GM12878 (cell line): ENCODE measurements at regions not wholly inside any gene's neighbourhood (a gene's known extent, or its start where the extent isn't known, plus 50 kb on each side); places are given as distances from the start of the nearest gene placed in this dataset.

Source experiments
- ATAC-seq: fragments of 200-7000 bp; cut with Tn5 transposase; 3 replicates; pipeline ENCODE4 v1.9.1; 2020; ENCODE audit warnings: mild to moderate bottlenecking, moderate library complexity
- BruUV-seq: library from RNA; stranded (reverse); fragments of 400-500 nt; replicated peaks from 2 replicates; lab custom pipeline; 2021; lab: Mats Ljungman, UMichigan
- CTCF ChIA-PET: fragments of 300-600 bp; sonication (Branson Sonifier 250); formaldehyde crosslinking; extraction: SDS; loops from one replicate; lab custom pipeline; 2021; ENCODE audit warnings: inconsistent platforms; lab: Yijun Ruan, JAX
- POLR2A ChIA-PET: fragments of 350-600 bp; formaldehyde crosslinking; extraction: SDS; loops from one replicate; lab custom pipeline; 2021; ENCODE audit warnings: inconsistent platforms; lab: Charles Lee
- RAD21 ChIA-PET: fragments of 300-600 bp; sonication (Branson Sonifier 250); formaldehyde crosslinking; loops from one replicate; lab custom pipeline; 2023; ENCODE audit warnings: antibody characterized with exemption; ENCODE audit not compliant: unreplicated experiment; lab: Charles Lee
- SMC1A ChIA-PET: fragments of 300-600 bp; sonication (Branson Sonifier 250); formaldehyde crosslinking; loops from one replicate; lab custom pipeline; 2023; ENCODE audit not compliant: unreplicated experiment, uncharacterized antibody; lab: Charles Lee
- DNase-seq: peaks from one replicate; pipeline ENCODE4 v3.0.0-alpha.2; 2011; ENCODE audit warnings: low read depth, low spot score
- FAIRE-seq: peaks from 3 replicates; lab custom pipeline; 2011; peaks lifted over from hg19 to GRCh38; lab: Jason Lieb, UNC
- H2AFZ ChIP-seq: 2 replicates; pipeline ENCODE4 v1.6.0; 2011; ENCODE audit warnings: low read depth, low read length, control low read depth; ENCODE audit not compliant: control insufficient read depth
- H3K27ac ChIP-seq: 2 replicates; pipeline ENCODE4 v1.5.1; 2011; ENCODE audit warnings: control low read depth; ENCODE audit not compliant: control insufficient read depth, insufficient read depth
- H3K27me3 ChIP-seq, 2 experiments: replicated peaks in 1 of 2; 2 replicates each; pipeline versions ENCODE4 v1.6.0 to v1.6.1; 2011; ENCODE audit warnings: low read length in 1 of 2; ENCODE audit not compliant: control insufficient read depth in 2 of 2, insufficient read depth in 2 of 2
- H3K36me3 ChIP-seq, 2 experiments: 2 replicates each; pipeline ENCODE4 v1.5.1; 2011; ENCODE audit warnings: low read length in 1 of 2; ENCODE audit not compliant: control insufficient read depth in 2 of 2, insufficient read depth in 2 of 2
- H3K4me1 ChIP-seq: 2 replicates; pipeline ENCODE4 v1.6.1; 2011; ENCODE audit warnings: mild to moderate bottlenecking, low read length, moderate library complexity, mixed read lengths; ENCODE audit not compliant: control insufficient read depth, insufficient read depth
- H3K4me2 ChIP-seq: 2 replicates; pipeline ENCODE4 v1.6.0; 2011; ENCODE audit warnings: control low read depth; ENCODE audit not compliant: control insufficient read depth, insufficient read depth
- H3K4me3 ChIP-seq: fragments of 200-600 bp; sonication (generic); 2 replicates; pipeline ENCODE4 v1.5.1; 2016
- H3K79me2 ChIP-seq: 2 replicates; pipeline ENCODE4 v1.6.0; 2011; ENCODE audit warnings: low read length; ENCODE audit not compliant: control insufficient read depth, insufficient read depth
- H3K9ac ChIP-seq: 2 replicates; pipeline ENCODE4 v1.8.0; 2011; ENCODE audit warnings: low read length, control low read depth, mixed read lengths; ENCODE audit not compliant: control insufficient read depth, insufficient read depth
- H3K9me3 ChIP-seq: replicated peaks from 3 replicates; pipeline ENCODE4 v1.5.1; 2011; ENCODE audit warnings: mild to moderate bottlenecking, low read length; ENCODE audit not compliant: control insufficient read depth, insufficient read depth
- H4K20me1 ChIP-seq: 2 replicates; pipeline ENCODE4 v1.6.0; 2011; ENCODE audit not compliant: control insufficient read depth, insufficient read depth
- BCLAF1 ChIP-seq: fragments of 450-650 bp; IDR thresholded peaks from 2 replicates; pipeline ENCODE4 v1.6.1; 2017; ENCODE audit warnings: antibody characterized with exemption, mild to moderate bottlenecking, moderate library complexity
- CREB1 ChIP-seq: IDR thresholded peaks from 2 replicates; pipeline ENCODE4 v1.6.1; 2012; ENCODE audit warnings: low read depth, mild to moderate bottlenecking, inconsistent platforms
- EZH2 ChIP-seq: IDR thresholded peaks from 2 replicates; pipeline ENCODE4 v1.6.1; 2012; ENCODE audit warnings: low read depth, mild to moderate bottlenecking, control low read depth, inconsistent platforms, low read length, borderline replicate concordance; ENCODE audit not compliant: control insufficient read depth
- FOXK2 ChIP-seq: fragments of 450-650 bp; IDR thresholded peaks from 2 replicates; pipeline ENCODE4 v1.6.1; 2017; ENCODE audit warnings: mild to moderate bottlenecking, moderate library complexity
- IRF5 ChIP-seq: fragments of 450-650 bp; IDR thresholded peaks from 2 replicates; pipeline ENCODE4 v1.6.1; 2017; ENCODE audit warnings: borderline replicate concordance
- JUND ChIP-seq: IDR thresholded peaks from 2 replicates; pipeline ENCODE4 v1.6.1; 2012; ENCODE audit warnings: low read depth, mild to moderate bottlenecking, low read length, improper control_type of control experiment, moderate library complexity
- MTA3 ChIP-seq: IDR thresholded peaks from 2 replicates; pipeline ENCODE4 v1.6.1; 2012; ENCODE audit warnings: low read length, inconsistent platforms, borderline replicate concordance
- SUPT20H ChIP-seq: IDR thresholded peaks from 2 replicates; pipeline ENCODE4 v1.6.1; 2011; ENCODE audit warnings: low read depth, mild to moderate bottlenecking, low read length, moderate library complexity, borderline replicate concordance; ENCODE audit not compliant: control insufficient read depth
- ZBED1 ChIP-seq: IDR thresholded peaks from 2 replicates; pipeline ENCODE4 v1.6.1; 2016; ENCODE audit warnings: borderline replicate concordance
- WGBS: methylation state at CpG from one replicate; pipeline ENCODE4 v1.1.6; 2016; ENCODE audit warnings: low lambda C conversion rate; ENCODE audit not compliant: insufficient replicate concordance, insufficient coverage; ENCODE audit errors: missing lambda C conversion rate; 5-methylcytosine and 5-hydroxymethylcytosine counted together
- in situ Hi-C: fragments of 300-500 bp; cut with MboI; formaldehyde crosslinking; loops from 9 replicates; pipeline ENCODE4 v1.14.3; 2018; ENCODE audit warnings: mixed read lengths
- intact Hi-C: fragments of 100-400 bp; cut with micrococcal nuclease; formaldehyde crosslinking; loops from one replicate; pipeline ENCODE4 v1.14.2; 2022; ENCODE audit not compliant: unreplicated experiment

- BruUV-seq, result no TSS peak
- Histone ChIP-seq H3K27ac (no peak overlapping the region), H3K4me3 (no peak overlapping the region), H3K79me2 (no peaks in the 10 kb centered on the region), H2AFZ (no peak overlapping the region), H3K27me3 (no peaks in the 10 kb centered on the region), H3K9ac (no peak overlapping the region), H4K20me1 (no peaks in the 10 kb centered on the region), H3K9me3 (no peaks in the 10 kb centered on the region), H3K4me2 (no peak overlapping the region), H3K36me3 (no peaks in the 10 kb centered on the region), H3K4me1 (no peaks in the 10 kb centered on the region)
- POLR2A ChIA-PET, result no interaction called here
- in situ Hi-C loops, result no loop called here
- RAD21 ChIA-PET, result no interaction called here
- TF ChIP-seq IRF5 (no peak), SUPT20H (no peak), ZBED1 (no peak), JUND (no peak), CREB1 (no peak), BCLAF1 (no peak), MTA3 (no peak), EZH2 (no peak), FOXK2 (no peak)
- ATAC-seq, result peak; percentile 28; the same call in 2 of the 3 replicates
- CTCF ChIA-PET, result interaction anchor here (1.1 to 1.3 kb wide), 2 partner anchors 613 to 1745 kb away, joined by 3 to 5 read pairs; no protein-coding TSS in a partner anchor
- intact Hi-C loops, result no loop called here
- no peak for FAIRE-seq
- no peak for DNase-seq
- SMC1A ChIA-PET, result no interaction called here
- 2% methylated on average over 3 of the region's 3 CpGs for WGBS
Measured at GRCh38 chr7:125057963-125058362, 128.3 kb upstream of the POT1 start.
